ENCODE measurements at regions not wholly inside any gene's neighbourhood (a gene's known extent, or its start where the extent isn't known, plus 50 kb on each side); places are given as distances from the start of the nearest gene placed in this dataset.
A peak's percentile ranks its signal among the peaks of the same experiment; 100 is the strongest.

GRCh38 chr3:83625261-83625660 is 1333.5 kb upstream of the CADM2 start:
- H3K36me3 ChIP-seq, result no peaks in the 10 kb centered on the region
- no peak overlapping the region for H3K27ac ChIP-seq
- no peaks in the 10 kb centered on the region for H3K27me3 ChIP-seq
- intact Hi-C loops (cut with DNase I; ENCODE audit: low total_unique reads), result no loop called here
- DNase-seq, result no peak
- H3K4me3 ChIP-seq, result no peak overlapping the region
- TF ChIP-seq, protein P1, sequence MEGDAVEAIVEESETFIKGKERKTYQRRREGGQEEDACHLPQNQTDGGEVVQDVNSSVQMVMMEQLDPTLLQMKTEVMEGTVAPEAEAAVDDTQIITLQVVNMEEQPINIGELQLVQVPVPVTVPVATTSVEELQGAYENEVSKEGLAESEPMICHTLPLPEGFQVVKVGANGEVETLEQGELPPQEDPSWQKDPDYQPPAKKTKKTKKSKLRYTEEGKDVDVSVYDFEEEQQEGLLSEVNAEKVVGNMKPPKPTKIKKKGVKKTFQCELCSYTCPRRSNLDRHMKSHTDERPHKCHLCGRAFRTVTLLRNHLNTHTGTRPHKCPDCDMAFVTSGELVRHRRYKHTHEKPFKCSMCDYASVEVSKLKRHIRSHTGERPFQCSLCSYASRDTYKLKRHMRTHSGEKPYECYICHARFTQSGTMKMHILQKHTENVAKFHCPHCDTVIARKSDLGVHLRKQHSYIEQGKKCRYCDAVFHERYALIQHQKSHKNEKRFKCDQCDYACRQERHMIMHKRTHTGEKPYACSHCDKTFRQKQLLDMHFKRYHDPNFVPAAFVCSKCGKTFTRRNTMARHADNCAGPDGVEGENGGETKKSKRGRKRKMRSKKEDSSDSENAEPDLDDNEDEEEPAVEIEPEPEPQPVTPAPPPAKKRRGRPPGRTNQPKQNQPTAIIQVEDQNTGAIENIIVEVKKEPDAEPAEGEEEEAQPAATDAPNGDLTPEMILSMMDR (IDR thresholded peaks at IDR 0.05), result no peak
- no peaks in the 10 kb centered on the region for H3K4me1 ChIP-seq
- no peaks in the 10 kb centered on the region for H3K9me3 ChIP-seq

DNA sequence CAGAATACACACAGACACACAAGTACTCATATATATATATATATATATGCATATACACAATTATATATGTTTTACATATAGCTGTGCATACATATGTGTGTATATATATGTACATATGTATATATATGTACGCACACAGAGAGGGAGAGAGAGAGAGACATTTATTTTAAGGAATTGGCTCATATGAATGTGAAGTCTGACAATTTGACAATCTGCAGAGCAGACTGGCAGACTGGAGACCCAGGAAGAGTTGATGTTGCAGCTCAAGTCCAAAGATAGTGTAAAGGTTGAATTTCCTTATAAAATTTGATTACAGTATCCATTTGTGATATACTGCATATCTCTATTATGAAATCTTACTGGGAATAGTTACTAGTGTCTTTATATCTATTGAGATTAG is 1330.3 kb upstream of the CADM2 start:
- Histone ChIP-seq H3K27ac (no peak overlapping the region), H3K9me3 (no peaks in the 10 kb centered on the region), H3K4me3 (no peak overlapping the region), H3K27me3 (no peaks in the 10 kb centered on the region), H3K4me1 (no peaks in the 10 kb centered on the region), H3K36me3 (no peaks in the 10 kb centered on the region)
- no peak for DNase-seq
- intact Hi-C loops (cut with DNase I; ENCODE audit: low total_unique reads), result no loop called here
- TF ChIP-seq, protein P1 (IDR thresholded peaks at IDR 0.05), result no peak

DNA sequence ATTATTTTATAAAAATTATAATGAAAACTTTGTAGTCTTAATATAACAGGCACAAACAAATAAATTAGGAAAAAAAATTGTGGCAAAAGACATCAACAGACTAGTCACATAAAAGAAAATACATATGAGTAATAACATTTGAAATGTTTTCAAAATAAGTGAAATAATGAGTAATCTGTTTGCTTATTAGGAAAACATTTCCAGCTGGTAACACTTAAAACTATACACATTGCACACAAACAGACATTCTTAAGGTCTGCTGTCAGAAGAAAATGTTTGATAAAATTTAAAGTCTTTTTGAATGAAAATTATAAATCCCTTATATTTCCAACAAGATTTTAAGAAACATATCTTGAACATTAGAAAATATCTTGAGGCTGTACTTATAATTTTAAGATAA is 1326.3 kb upstream of the CADM2 start:
- no peaks in the 10 kb centered on the region for H3K27me3 ChIP-seq
- DNase-seq, result no peak
- H3K4me1 ChIP-seq, result no peaks in the 10 kb centered on the region
- intact Hi-C loops (cut with DNase I; ENCODE audit: low total_unique reads), result no loop called here
- no peaks in the 10 kb centered on the region for H3K9me3 ChIP-seq
- no peak overlapping the region for H3K27ac ChIP-seq
- no peak overlapping the region for H3K4me3 ChIP-seq
- TF ChIP-seq, protein P1 (IDR thresholded peaks at IDR 0.05), result no peak
- no peaks in the 10 kb centered on the region for H3K36me3 ChIP-seq

DNA sequence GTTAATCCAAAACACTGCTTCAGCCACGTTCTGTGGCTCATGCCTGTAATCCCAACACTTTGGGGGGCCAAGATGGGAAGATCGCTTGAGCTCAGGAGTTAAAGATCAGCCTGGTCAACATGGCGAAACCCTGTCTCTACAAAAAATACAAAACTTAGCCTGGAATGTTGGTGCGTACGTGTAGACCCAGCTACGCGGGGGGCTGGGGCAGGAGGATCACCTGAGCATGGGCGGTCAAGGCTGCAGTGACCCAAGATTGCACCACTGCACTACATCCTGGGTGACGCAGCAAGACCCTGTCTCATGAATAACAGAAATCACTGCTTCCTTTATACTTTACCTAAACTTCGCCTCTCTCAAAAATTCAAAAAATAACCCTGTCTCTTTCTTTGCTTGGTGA is 1325.0 kb upstream of the CADM2 start:
- no peak overlapping the region for H3K4me3 ChIP-seq
- no peaks in the 10 kb centered on the region for H3K36me3 ChIP-seq
- no peak for DNase-seq
- H3K4me1 ChIP-seq, result no peaks in the 10 kb centered on the region
- H3K27ac ChIP-seq, result no peak overlapping the region
- no peaks in the 10 kb centered on the region for H3K27me3 ChIP-seq
- intact Hi-C loops (cut with DNase I; ENCODE audit: low total_unique reads), result no loop called here
- no peaks in the 10 kb centered on the region for H3K9me3 ChIP-seq
- TF ChIP-seq, protein P1 (IDR thresholded peaks at IDR 0.05), result no peak

- Histone ChIP-seq H3K36me3 (no peaks in the 10 kb centered on the region), H3K4me3 (no peak overlapping the region), H3K4me1 (no peaks in the 10 kb centered on the region), H3K9me3 (no peaks in the 10 kb centered on the region), H3K27me3 (no peaks in the 10 kb centered on the region), H3K27ac (no peak overlapping the region)
- DNase-seq, result peak in 1 of 2 donors; percentile 41
- TF ChIP-seq, protein P1 (IDR thresholded peaks at IDR 0.05), result no peak
- intact Hi-C loops (cut with DNase I; ENCODE audit: low total_unique reads), result no loop called here
Measured at GRCh38 chr3:83649692-83650091, 1309.1 kb upstream of the CADM2 start.

DNA sequence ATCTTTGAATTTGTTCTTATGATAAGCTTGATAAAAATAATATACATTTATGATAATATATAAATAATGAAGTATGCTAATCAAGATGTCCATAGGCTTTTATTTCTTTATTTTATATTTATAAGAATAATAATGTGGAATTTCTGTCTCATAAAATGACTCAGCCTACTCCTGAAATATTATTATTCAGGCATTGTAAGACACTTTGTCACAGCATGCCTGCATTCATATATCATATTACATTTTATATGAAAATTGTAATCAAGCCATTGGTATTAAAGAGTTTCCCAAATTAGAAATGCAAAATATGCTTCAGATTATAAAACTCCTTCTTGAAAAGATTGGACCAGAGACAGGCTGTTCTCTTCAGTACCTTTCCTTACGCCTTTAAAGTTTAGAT is 1303.7 kb upstream of the CADM2 start:
- H3K4me3 ChIP-seq, result no peak overlapping the region
- no peaks in the 10 kb centered on the region for H3K4me1 ChIP-seq
- H3K9me3 ChIP-seq, result no peaks in the 10 kb centered on the region
- H3K27ac ChIP-seq, result no peak overlapping the region
- TF ChIP-seq, protein P1 (IDR thresholded peaks at IDR 0.05), result no peak
- no peak for DNase-seq
- intact Hi-C loops (cut with DNase I; ENCODE audit: low total_unique reads), result no loop called here
- H3K27me3 ChIP-seq, result no peaks in the 10 kb centered on the region
- H3K36me3 ChIP-seq, result no peaks in the 10 kb centered on the region
